ENCODE measurements at regions not wholly inside any gene's neighbourhood (a gene's known extent, or its start where the extent isn't known, plus 50 kb on each side); places are given as distances from the start of the nearest gene placed in this dataset.

DNA sequence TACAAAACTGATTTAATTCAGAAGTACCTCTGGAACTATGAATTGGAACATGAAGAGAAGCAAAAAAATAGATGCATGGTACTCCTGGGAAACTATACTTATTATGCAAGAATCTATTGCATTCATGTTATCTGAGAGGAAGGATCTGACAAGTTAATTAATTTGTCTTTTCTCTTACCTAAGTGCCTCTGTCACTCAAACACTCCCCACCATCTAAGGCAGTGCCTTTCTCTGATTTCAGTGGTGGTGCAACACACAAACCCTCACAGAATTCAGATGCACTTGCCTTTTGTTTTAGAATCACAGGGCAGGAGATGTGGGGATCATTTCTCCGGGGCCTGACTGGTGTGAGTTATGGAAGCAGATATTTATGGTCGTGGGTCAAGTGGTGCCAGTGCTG, 52.5 kb upstream of the C9orf72 start:
- TF ChIP-seq, protein P1, sequence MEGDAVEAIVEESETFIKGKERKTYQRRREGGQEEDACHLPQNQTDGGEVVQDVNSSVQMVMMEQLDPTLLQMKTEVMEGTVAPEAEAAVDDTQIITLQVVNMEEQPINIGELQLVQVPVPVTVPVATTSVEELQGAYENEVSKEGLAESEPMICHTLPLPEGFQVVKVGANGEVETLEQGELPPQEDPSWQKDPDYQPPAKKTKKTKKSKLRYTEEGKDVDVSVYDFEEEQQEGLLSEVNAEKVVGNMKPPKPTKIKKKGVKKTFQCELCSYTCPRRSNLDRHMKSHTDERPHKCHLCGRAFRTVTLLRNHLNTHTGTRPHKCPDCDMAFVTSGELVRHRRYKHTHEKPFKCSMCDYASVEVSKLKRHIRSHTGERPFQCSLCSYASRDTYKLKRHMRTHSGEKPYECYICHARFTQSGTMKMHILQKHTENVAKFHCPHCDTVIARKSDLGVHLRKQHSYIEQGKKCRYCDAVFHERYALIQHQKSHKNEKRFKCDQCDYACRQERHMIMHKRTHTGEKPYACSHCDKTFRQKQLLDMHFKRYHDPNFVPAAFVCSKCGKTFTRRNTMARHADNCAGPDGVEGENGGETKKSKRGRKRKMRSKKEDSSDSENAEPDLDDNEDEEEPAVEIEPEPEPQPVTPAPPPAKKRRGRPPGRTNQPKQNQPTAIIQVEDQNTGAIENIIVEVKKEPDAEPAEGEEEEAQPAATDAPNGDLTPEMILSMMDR (conservative IDR thresholded peaks at IDR 0.05 in 1 of 2, IDR thresholded peaks at IDR 0.05 in 1 of 2; ENCODE audit: extremely low read depth in 1 of 2, insufficient read depth in 1 of 2, low read depth in 1 of 2, low read length in 2 of 2): no peak
- TF ChIP-seq EZH2 (IDR thresholded peaks at IDR 0.05; ENCODE audit: borderline replicate concordance, low read length): no peak

Data from mammary epithelial cell (primary cell).